GM23338 (cell line): ENCODE measurements at regions not wholly inside any gene's neighbourhood (a gene's known extent, or its start where the extent isn't known, plus 50 kb on each side); places are given as distances from the start of the nearest gene placed in this dataset.

Experiments used
- ATAC-seq: fragments of 200-7000 bp; cut with Tn5 transposase; 3 replicates; pipeline ENCODE4 v1.9.1; 2020
- DNase-seq: peaks from one replicate; pipeline ENCODE4 v3.0.0-alpha.2; 2015; ENCODE audit warnings: low spot score
- H2AFZ ChIP-seq: fragments of 200-600 bp; sonication (generic); 2 replicates; pipeline ENCODE4 v1.8.0; 2016; ENCODE audit warnings: antibody characterized with exemption, mild to moderate bottlenecking, moderate library complexity
- H3F3A ChIP-seq: fragments of 200-600 bp; sonication (generic); replicated peaks from 2 replicates; pipeline ENCODE4 v1.8.0; 2017; ENCODE audit warnings: antibody characterized with exemption, mixed run types, low read depth
- H3K27ac ChIP-seq: fragments of 200-600 bp; sonication (generic); 2 replicates; pipeline ENCODE4 v1.6.1; 2016; ENCODE audit warnings: low read depth
- H3K27me3 ChIP-seq: fragments of 200-600 bp; sonication (generic); 2 replicates; pipeline ENCODE4 v1.8.0; 2016; ENCODE audit warnings: mild to moderate bottlenecking, mixed run types, moderate library complexity; ENCODE audit not compliant: insufficient read depth
- H3K36me3 ChIP-seq: fragments of 200-600 bp; sonication (generic); 2 replicates; pipeline ENCODE4 v1.8.0; 2016; ENCODE audit warnings: mild to moderate bottlenecking; ENCODE audit not compliant: insufficient read depth
- H3K4me1 ChIP-seq: fragments of 200-600 bp; sonication (generic); 2 replicates; pipeline ENCODE4 v1.8.0; 2016; ENCODE audit warnings: mild to moderate bottlenecking, moderate library complexity; ENCODE audit not compliant: insufficient read depth
- H3K4me2 ChIP-seq: fragments of 200-600 bp; sonication (generic); 2 replicates; pipeline ENCODE4 v1.7.1; 2017; ENCODE audit warnings: mixed run types
- H3K4me3 ChIP-seq: fragments of 200-600 bp; sonication (generic); 2 replicates; pipeline ENCODE4 v1.6.1; 2016; ENCODE audit warnings: mixed run types
- H3K79me2 ChIP-seq: fragments of 200-600 bp; sonication (generic); replicated peaks from 2 replicates; pipeline ENCODE4 v1.8.0; 2017; ENCODE audit warnings: mild to moderate bottlenecking; ENCODE audit not compliant: insufficient read depth
- H3K9me2 ChIP-seq: fragments of 200-600 bp; sonication (generic); 2 replicates; pipeline ENCODE4 v1.8.0; 2017; ENCODE audit not compliant: insufficient read depth
- H4K20me1 ChIP-seq: fragments of 200-600 bp; sonication (generic); replicated peaks from 2 replicates; pipeline ENCODE4 v1.8.0; 2017; ENCODE audit warnings: mild to moderate bottlenecking; ENCODE audit not compliant: insufficient read depth
- H3K27ac Mint-ChIP-seq: 2 replicates; pipeline ENCODE4 v1.8.0; 2020; ENCODE audit warnings: inconsistent platforms, mild to moderate bottlenecking, moderate library complexity, mixed read lengths
- H3K27me3 Mint-ChIP-seq: 3 replicates; pipeline ENCODE4 v1.8.0; 2022; ENCODE audit warnings: low read depth, mild to moderate bottlenecking, moderate library complexity, mixed read lengths, inconsistent platforms; ENCODE audit not compliant: insufficient read depth, poor library complexity
- H3K36me3 Mint-ChIP-seq: 3 replicates; pipeline ENCODE4 v1.8.0; 2021; ENCODE audit warnings: low read depth, mild to moderate bottlenecking, inconsistent platforms, moderate library complexity, mixed read lengths
- H3K4me1 Mint-ChIP-seq: 3 replicates; pipeline ENCODE4 v1.8.0; 2020; ENCODE audit warnings: mild to moderate bottlenecking, inconsistent platforms, mixed read lengths
- H3K4me3 Mint-ChIP-seq: 3 replicates; pipeline ENCODE4 v1.8.0; 2021; ENCODE audit warnings: moderate library complexity, mild to moderate bottlenecking, inconsistent platforms, mixed read lengths
- H3K9me3 Mint-ChIP-seq: 3 replicates; pipeline ENCODE4 v1.8.0; 2020; ENCODE audit warnings: moderate library complexity, mild to moderate bottlenecking, inconsistent platforms, mixed read lengths
- EZH2 ChIP-seq: fragments of 200-600 bp; sonication (generic); IDR thresholded peaks from one replicate; pipeline ENCODE4 v1.8.0; 2017; ENCODE audit warnings: antibody characterized with exemption, mild to moderate bottlenecking, low read depth; ENCODE audit not compliant: unreplicated experiment
- POLR2AphosphoS5 ChIP-seq: IDR thresholded peaks from 2 replicates; pipeline ENCODE4 v1.6.1; 2016; ENCODE audit warnings: antibody characterized with exemption, low read depth
- STAT1 ChIP-seq: IDR thresholded peaks from one replicate; pipeline ENCODE4 v1.6.1; 2016; ENCODE audit warnings: antibody characterized with exemption; ENCODE audit not compliant: unreplicated experiment
- ZNF114 ChIP-seq: fragments of 250-450 bp; sonication (Bioruptor Pico); IDR thresholded peaks from 2 replicates; pipeline ENCODE4 v1.5.0; 2020; ENCODE audit warnings: mild to moderate bottlenecking, moderate library complexity
- ZNF331 ChIP-seq: fragments of 250-450 bp; sonication (Bioruptor Pico); IDR thresholded peaks from 2 replicates; pipeline ENCODE4 v1.5.0; 2020; ENCODE audit warnings: low read depth, mild to moderate bottlenecking, moderate library complexity
- TF ChIP-seq, protein P1 (sequence below): IDR thresholded peaks from 2 replicates; pipeline ENCODE4 v1.6.1; 2016; ENCODE audit warnings: antibody characterized with exemption
- TF ChIP-seq, protein P2 (sequence below), 2 experiments: fragments of 200-600 bp in 1 of 2; sonication (generic) in 1 of 2; conservative IDR thresholded peaks; 2 replicates each; pipeline versions ENCODE4 v1.5.1 to v1.6.1; 2016 to 2017; ENCODE audit warnings: antibody characterized with exemption in 2 of 2, low read depth in 2 of 2, mild to moderate bottlenecking in 2 of 2, moderate library complexity in 1 of 2
- TF ChIP-seq, protein P3 (sequence below): fragments of 250-450 bp; sonication (Bioruptor Pico); IDR thresholded peaks from 2 replicates; pipeline ENCODE4 v1.5.0; 2020; ENCODE audit warnings: mild to moderate bottlenecking, moderate library complexity

DNA sequence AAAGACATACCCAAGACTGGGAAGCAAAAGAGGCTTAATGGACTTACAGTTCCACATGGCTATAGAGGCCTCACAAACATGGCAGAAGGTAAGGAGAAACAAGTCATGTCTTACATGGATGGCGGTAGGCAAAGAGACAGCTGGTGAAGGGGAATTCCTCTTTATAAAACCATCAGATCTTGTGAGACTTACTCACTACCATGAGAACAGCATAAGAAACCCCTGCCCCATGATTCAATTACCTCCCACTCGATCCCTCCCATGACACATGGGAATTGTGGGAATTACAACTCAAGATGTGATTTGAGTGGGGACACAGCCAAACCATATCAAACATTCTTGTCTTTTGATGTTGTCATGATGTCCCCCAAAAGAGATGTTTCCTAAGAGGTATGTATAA, 103.3 kb downstream of the DUSP10 start:
- Histone ChIP-seq H3K27me3 (no peaks in the 10 kb centered on the region), H3K79me2 (no peaks in the 10 kb centered on the region), H3K4me2 (no peak overlapping the region), H2AFZ (no peak overlapping the region), H3K36me3 (no peaks in the 10 kb centered on the region), H3K4me1 (no peaks in the 10 kb centered on the region), H3F3A (no peaks in the 10 kb centered on the region), H3K27ac (no peak overlapping the region), H3K4me3 (no peak overlapping the region), H3K9me2 (no peaks in the 10 kb centered on the region), H4K20me1 (no peaks in the 10 kb centered on the region)
- ATAC-seq = no peak
- no peak overlapping the region for H3K27ac Mint-ChIP-seq
- no peaks in the 10 kb centered on the region for H3K36me3 Mint-ChIP-seq
- TF ChIP-seq ZNF331 = no peak
- TF ChIP-seq, protein P1, sequence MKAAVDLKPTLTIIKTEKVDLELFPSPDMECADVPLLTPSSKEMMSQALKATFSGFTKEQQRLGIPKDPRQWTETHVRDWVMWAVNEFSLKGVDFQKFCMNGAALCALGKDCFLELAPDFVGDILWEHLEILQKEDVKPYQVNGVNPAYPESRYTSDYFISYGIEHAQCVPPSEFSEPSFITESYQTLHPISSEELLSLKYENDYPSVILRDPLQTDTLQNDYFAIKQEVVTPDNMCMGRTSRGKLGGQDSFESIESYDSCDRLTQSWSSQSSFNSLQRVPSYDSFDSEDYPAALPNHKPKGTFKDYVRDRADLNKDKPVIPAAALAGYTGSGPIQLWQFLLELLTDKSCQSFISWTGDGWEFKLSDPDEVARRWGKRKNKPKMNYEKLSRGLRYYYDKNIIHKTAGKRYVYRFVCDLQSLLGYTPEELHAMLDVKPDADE = no peak
- TF ChIP-seq, protein P2, sequence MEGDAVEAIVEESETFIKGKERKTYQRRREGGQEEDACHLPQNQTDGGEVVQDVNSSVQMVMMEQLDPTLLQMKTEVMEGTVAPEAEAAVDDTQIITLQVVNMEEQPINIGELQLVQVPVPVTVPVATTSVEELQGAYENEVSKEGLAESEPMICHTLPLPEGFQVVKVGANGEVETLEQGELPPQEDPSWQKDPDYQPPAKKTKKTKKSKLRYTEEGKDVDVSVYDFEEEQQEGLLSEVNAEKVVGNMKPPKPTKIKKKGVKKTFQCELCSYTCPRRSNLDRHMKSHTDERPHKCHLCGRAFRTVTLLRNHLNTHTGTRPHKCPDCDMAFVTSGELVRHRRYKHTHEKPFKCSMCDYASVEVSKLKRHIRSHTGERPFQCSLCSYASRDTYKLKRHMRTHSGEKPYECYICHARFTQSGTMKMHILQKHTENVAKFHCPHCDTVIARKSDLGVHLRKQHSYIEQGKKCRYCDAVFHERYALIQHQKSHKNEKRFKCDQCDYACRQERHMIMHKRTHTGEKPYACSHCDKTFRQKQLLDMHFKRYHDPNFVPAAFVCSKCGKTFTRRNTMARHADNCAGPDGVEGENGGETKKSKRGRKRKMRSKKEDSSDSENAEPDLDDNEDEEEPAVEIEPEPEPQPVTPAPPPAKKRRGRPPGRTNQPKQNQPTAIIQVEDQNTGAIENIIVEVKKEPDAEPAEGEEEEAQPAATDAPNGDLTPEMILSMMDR (conservative IDR thresholded peaks at IDR 0.05; ENCODE audit: low read depth in 2 of 2) = no peak
- H3K9me3 Mint-ChIP-seq = no peaks in the 10 kb centered on the region; the same call in 2 of the 3 replicates
- H3K4me1 Mint-ChIP-seq = no peaks in the 10 kb centered on the region
- no peak overlapping the region for H3K4me3 Mint-ChIP-seq
- no peak for DNase-seq
- H3K27me3 Mint-ChIP-seq = peaks cover 3% of the 10 kb centered on the region

DNA sequence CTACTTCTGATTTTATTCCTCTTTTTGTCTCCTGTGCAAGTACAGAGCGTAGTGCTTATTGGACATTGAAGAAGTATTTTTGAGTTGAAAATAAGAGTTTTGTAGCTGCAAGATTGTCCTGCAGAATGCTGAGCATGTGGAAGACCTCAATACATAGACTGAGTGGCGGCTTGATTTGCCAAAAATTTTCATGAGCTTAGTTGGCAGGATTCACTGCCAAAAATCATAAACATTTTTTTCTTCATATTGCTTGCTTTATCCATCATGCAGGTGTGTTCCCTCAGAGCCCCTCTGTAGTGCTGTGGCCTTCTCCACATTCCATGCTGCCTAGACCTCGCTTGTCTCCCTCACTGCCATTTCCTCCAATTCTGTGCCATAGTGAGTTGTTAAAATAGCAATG, 100.1 kb downstream of the DUSP10 start:
- no peak overlapping the region for H2AFZ ChIP-seq
- H3F3A ChIP-seq = no peaks in the 10 kb centered on the region
- H3K4me2 ChIP-seq = no peak overlapping the region
- Mint-ChIP-seq H3K9me3 (no peaks in the 10 kb centered on the region), H3K36me3 (no peaks in the 10 kb centered on the region), H3K27me3 (peaks cover 2% of the 10 kb centered on the region), H3K4me1 (peaks cover 11% of the 10 kb centered on the region; the same call in 2 of the 3 replicates), H3K27ac (no peak overlapping the region), H3K4me3 (no peak overlapping the region)
- H3K4me3 ChIP-seq = no peak overlapping the region
- H3K9me2 ChIP-seq = no peaks in the 10 kb centered on the region
- H3K36me3 ChIP-seq = no peaks in the 10 kb centered on the region
- H3K4me1 ChIP-seq = peaks cover 9% of the 10 kb centered on the region
- no peaks in the 10 kb centered on the region for H3K79me2 ChIP-seq
- no peaks in the 10 kb centered on the region for H3K27me3 ChIP-seq
- no peaks in the 10 kb centered on the region for H4K20me1 ChIP-seq
- no peak overlapping the region for H3K27ac ChIP-seq
- DNase-seq = no peak
- no peak for ATAC-seq
- TF ChIP-seq STAT1 (no peak), EZH2 (no peak), ZNF114 (CRISPR knock-in tag) (no peak), ZNF331 (no peak), POLR2AphosphoS5 (no peak)
- TF ChIP-seq, protein P3, sequence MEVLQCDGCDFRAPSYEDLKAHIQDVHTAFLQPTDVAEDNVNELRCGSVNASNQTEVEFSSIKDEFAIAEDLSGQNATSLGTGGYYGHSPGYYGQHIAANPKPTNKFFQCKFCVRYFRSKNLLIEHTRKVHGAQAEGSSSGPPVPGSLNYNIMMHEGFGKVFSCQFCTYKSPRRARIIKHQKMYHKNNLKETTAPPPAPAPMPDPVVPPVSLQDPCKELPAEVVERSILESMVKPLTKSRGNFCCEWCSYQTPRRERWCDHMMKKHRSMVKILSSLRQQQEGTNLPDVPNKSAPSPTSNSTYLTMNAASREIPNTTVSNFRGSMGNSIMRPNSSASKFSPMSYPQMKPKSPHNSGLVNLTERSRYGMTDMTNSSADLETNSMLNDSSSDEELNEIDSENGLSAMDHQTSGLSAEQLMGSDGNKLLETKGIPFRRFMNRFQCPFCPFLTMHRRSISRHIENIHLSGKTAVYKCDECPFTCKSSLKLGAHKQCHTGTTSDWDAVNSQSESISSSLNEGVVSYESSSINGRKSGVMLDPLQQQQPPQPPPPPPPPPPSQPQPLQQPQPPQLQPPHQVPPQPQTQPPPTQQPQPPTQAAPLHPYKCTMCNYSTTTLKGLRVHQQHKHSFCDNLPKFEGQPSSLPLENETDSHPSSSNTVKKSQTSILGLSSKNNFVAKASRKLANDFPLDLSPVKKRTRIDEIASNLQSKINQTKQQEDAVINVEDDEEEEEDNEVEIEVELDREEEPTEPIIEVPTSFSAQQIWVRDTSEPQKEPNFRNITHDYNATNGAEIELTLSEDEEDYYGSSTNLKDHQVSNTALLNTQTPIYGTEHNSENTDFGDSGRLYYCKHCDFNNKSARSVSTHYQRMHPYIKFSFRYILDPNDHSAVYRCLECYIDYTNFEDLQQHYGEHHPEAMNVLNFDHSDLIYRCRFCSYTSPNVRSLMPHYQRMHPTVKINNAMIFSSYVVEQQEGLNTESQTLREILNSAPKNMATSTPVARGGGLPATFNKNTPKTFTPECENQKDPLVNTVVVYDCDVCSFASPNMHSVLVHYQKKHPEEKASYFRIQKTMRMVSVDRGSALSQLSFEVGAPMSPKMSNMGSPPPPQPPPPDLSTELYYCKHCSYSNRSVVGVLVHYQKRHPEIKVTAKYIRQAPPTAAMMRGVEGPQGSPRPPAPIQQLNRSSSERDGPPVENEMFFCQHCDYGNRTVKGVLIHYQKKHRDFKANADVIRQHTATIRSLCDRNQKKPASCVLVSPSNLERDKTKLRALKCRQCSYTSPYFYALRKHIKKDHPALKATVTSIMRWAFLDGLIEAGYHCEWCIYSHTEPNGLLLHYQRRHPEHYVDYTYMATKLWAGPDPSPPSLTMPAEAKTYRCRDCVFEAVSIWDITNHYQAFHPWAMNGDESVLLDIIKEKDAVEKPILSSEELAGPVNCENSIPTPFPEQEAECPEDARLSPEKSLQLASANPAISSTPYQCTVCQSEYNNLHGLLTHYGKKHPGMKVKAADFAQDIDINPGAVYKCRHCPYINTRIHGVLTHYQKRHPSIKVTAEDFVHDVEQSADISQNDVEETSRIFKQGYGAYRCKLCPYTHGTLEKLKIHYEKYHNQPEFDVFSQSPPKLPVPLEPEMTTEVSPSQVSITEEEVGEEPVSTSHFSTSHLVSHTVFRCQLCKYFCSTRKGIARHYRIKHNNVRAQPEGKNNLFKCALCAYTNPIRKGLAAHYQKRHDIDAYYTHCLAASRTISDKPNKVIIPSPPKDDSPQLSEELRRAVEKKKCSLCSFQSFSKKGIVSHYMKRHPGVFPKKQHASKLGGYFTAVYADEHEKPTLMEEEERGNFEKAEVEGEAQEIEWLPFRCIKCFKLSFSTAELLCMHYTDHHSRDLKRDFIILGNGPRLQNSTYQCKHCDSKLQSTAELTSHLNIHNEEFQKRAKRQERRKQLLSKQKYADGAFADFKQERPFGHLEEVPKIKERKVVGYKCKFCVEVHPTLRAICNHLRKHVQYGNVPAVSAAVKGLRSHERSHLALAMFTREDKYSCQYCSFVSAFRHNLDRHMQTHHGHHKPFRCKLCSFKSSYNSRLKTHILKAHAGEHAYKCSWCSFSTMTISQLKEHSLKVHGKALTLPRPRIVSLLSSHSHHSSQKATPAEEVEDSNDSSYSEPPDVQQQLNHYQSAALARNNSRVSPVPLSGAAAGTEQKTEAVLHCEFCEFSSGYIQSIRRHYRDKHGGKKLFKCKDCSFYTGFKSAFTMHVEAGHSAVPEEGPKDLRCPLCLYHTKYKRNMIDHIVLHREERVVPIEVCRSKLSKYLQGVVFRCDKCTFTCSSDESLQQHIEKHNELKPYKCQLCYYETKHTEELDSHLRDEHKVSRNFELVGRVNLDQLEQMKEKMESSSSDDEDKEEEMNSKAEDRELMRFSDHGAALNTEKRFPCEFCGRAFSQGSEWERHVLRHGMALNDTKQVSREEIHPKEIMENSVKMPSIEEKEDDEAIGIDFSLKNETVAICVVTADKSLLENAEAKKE (CRISPR knock-in tag) = no peak
- TF ChIP-seq, protein P1 = no peak
- TF ChIP-seq, protein P2 (conservative IDR thresholded peaks at IDR 0.05; ENCODE audit: low read depth in 2 of 2) = no peak
